GM21515 (cell line): ENCODE measurements at regions not wholly inside any gene's neighbourhood (a gene's known extent, or its start where the extent isn't known, plus 50 kb on each side); places are given as distances from the start of the nearest gene placed in this dataset.

ENCODE experiments used
- ATAC-seq: cut with Tn5 transposase; IDR thresholded peaks from one replicate; pipeline ENCODE4 v1.9.1; 2021; ENCODE audit not compliant: unreplicated experiment

GRCh38 chr18:56038171-56039030 is 450.4 kb upstream of the TCF4 start:
- ATAC-seq = no peak

GRCh38 chr18:56036741-56037140 is 448.7 kb upstream of the TCF4 start:
- no peak for ATAC-seq

- no peak for ATAC-seq
Observed at GRCh38 chr18:56035546-56035945, 447.6 kb upstream of the TCF4 start.

GRCh38 chr18:56034949-56035348 is 447.0 kb upstream of the TCF4 start:
- no peak for ATAC-seq

GRCh38 chr18:56030060-56030459 is 442.1 kb upstream of the TCF4 start:
- ATAC-seq = no peak

- ATAC-seq = no peak
Observed at GRCh38 chr18:56028514-56028913, 440.5 kb upstream of the TCF4 start.

GRCh38 chr18:56026509-56026908 is 438.5 kb upstream of the TCF4 start:
- no peak for ATAC-seq

GRCh38 chr18:56021809-56022195 is 433.8 kb upstream of the TCF4 start:
- no peak for ATAC-seq

GRCh38 chr18:56021136-56021808 is 433.3 kb upstream of the TCF4 start:
- ATAC-seq = no peak

- no peak for ATAC-seq
Observed at GRCh38 chr18:56019908-56020307, 431.9 kb upstream of the TCF4 start.

- ATAC-seq = no peak
Observed at GRCh38 chr18:56019156-56019555, 431.2 kb upstream of the TCF4 start.

- no peak for ATAC-seq
Observed at GRCh38 chr18:56009411-56009810, 421.4 kb upstream of the TCF4 start.

- ATAC-seq = no peak
Observed at GRCh38 chr18:56003720-56004088, 415.7 kb upstream of the TCF4 start.

GRCh38 chr18:56003009-56003719 is 415.2 kb upstream of the TCF4 start:
- no peak for ATAC-seq

- ATAC-seq = no peak
Observed at GRCh38 chr18:56001576-56001975, 413.6 kb upstream of the TCF4 start.

GRCh38 chr18:56000041-56000440 is 412.0 kb upstream of the TCF4 start:
- no peak for ATAC-seq

GRCh38 chr18:55999641-56000040 is 411.6 kb upstream of the TCF4 start:
- no peak for ATAC-seq

- ATAC-seq = no peak
Observed at GRCh38 chr18:55998801-55999385, 410.9 kb upstream of the TCF4 start.

GRCh38 chr18:55998071-55998522 is 410.1 kb upstream of the TCF4 start:
- ATAC-seq = no peak

GRCh38 chr18:55997151-55997561 is 409.2 kb upstream of the TCF4 start:
- ATAC-seq = no peak

- no peak for ATAC-seq
Observed at GRCh38 chr18:55996717-55997116, 408.7 kb upstream of the TCF4 start.
